ENCODE measurements at regions not wholly inside any gene's neighbourhood (a gene's known extent, or its start where the extent isn't known, plus 50 kb on each side); places are given as distances from the start of the nearest gene placed in this dataset.

DNA sequence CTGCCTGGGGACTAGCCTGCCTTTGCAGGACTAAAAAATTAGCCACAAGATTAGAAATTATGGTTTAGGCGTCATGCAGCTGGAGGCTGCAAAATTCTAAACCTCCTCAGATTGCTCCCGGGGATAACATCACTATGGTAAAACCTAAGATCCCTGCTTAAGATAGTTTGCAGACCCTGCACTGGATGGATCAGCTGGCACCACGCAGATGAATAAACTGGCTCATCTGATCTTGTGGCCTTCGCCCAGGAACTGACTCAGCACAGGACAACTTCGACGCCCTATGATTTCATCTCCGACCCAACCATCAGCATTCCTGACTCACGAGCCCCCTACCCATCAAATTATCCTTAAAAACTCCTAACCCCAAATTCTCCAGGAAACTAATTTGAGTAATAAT is 482.4 kb downstream of the SPRY1 start:
- no peak overlapping the region for H3K9ac ChIP-seq (ENCODE audit: low read length)
- no peaks in the 10 kb centered on the region for H3K4me1 ChIP-seq (ENCODE audit: control insufficient read depth in 2 of 2, insufficient read depth in 2 of 2, low read length in 2 of 2)
- no peaks in the 10 kb centered on the region for H4K20me1 ChIP-seq (ENCODE audit: control insufficient read depth, insufficient read depth, low read length, poor library complexity, severe bottlenecking)
- Mint-ChIP-seq H3K27me3 (no peaks in the 10 kb centered on the region), H3K4me1 (no peaks in the 10 kb centered on the region), H3K27ac (no peak overlapping the region), H3K9me3 (ENCODE audit: insufficient read depth) (peaks cover 3% of the 10 kb centered on the region), H3K4me3 (no peak overlapping the region)
- no peak overlapping the region for H2AFZ ChIP-seq (ENCODE audit: insufficient read depth, low read depth, low read length, poor library complexity, severe bottlenecking)
- no peak for DNase-seq
- H3K36me3 ChIP-seq (replicated peaks in 1 of 2; ENCODE audit: control extremely low read depth in 1 of 2, control insufficient read depth in 1 of 2, extremely low read depth in 1 of 2, insufficient read depth in 2 of 2, low read length in 1 of 2) = no peaks in the 10 kb centered on the region
- H3K79me2 ChIP-seq (ENCODE audit: control insufficient read depth, insufficient read depth, low read length) = no peaks in the 10 kb centered on the region
- H3K4me2 ChIP-seq (replicated peaks; ENCODE audit: low read depth, low read length, poor library complexity, severe bottlenecking) = no peak overlapping the region
- H3K9me3 ChIP-seq (ENCODE audit: control extremely low read depth in 1 of 3, control insufficient read depth in 2 of 3, insufficient read depth in 1 of 3, low read length in 2 of 3) = no peaks in the 10 kb centered on the region
- POLR2A ChIA-PET = no interaction called here
- no peak overlapping the region for H3K27ac ChIP-seq (ENCODE audit: low read length in 2 of 2)
- 95% methylated on average over 3 of the region's 8 CpGs for WGBS (ENCODE audit: insufficient coverage)
- no peaks in the 10 kb centered on the region for H3K27me3 ChIP-seq (replicated peaks in 1 of 4; ENCODE audit: control extremely low read depth in 1 of 4, control insufficient read depth in 3 of 4, insufficient read depth in 4 of 4, low read length in 3 of 4)
- ATAC-seq (ENCODE audit: low read depth) = no peak
- no peak overlapping the region for H3K4me3 ChIP-seq (ENCODE audit: control extremely low read depth in 1 of 5, extremely low read depth in 1 of 5, insufficient read depth in 1 of 5, low read depth in 2 of 5, low read length in 4 of 5)
- TF ChIP-seq EZH2 (IDR thresholded peaks at IDR 0.05; ENCODE audit: borderline replicate concordance, insufficient read depth, low read depth, low read length, poor library complexity, severe bottlenecking) = no peak
- TF ChIP-seq, protein P1, sequence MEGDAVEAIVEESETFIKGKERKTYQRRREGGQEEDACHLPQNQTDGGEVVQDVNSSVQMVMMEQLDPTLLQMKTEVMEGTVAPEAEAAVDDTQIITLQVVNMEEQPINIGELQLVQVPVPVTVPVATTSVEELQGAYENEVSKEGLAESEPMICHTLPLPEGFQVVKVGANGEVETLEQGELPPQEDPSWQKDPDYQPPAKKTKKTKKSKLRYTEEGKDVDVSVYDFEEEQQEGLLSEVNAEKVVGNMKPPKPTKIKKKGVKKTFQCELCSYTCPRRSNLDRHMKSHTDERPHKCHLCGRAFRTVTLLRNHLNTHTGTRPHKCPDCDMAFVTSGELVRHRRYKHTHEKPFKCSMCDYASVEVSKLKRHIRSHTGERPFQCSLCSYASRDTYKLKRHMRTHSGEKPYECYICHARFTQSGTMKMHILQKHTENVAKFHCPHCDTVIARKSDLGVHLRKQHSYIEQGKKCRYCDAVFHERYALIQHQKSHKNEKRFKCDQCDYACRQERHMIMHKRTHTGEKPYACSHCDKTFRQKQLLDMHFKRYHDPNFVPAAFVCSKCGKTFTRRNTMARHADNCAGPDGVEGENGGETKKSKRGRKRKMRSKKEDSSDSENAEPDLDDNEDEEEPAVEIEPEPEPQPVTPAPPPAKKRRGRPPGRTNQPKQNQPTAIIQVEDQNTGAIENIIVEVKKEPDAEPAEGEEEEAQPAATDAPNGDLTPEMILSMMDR (IDR thresholded peaks at IDR 0.05) = no peak
- CTCF ChIA-PET = no interaction called here
- intact Hi-C loops (cut with micrococcal nuclease) = no loop called here

DNA sequence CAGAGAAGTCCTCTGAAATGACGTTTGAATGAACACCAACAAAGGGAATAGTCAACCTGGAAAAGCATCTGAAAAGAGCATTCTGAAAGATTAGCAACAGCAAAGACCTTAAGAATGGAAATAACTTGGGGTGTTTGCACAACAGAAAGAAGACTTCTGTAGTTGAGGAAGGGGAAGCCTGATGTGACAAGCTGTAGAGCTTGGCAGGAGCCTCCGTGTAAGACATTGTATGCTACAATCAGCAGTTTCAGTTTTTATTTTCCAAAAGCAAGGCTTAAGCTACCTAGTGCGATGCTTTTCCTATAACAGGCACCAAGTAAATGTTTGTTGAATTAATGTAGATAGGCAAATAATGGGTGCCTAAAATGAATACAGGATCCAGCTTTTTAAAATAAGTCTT is 484.0 kb downstream of the SPRY1 start:
- intact Hi-C loops (cut with micrococcal nuclease) = no loop called here
- TF ChIP-seq EZH2 (IDR thresholded peaks at IDR 0.05; ENCODE audit: borderline replicate concordance, insufficient read depth, low read depth, low read length, poor library complexity, severe bottlenecking) = no peak
- TF ChIP-seq, protein P1 (IDR thresholded peaks at IDR 0.05) = no peak
- 90% methylated on average over 1 of the region's 3 CpGs for WGBS (ENCODE audit: insufficient coverage)

More for the DNA sequence above, 484.0 kb downstream of the SPRY1 start:
- no peak overlapping the region for H3K27ac ChIP-seq (ENCODE audit: low read length in 2 of 2)
- ChIA-PET CTCF (no interaction called here), POLR2A (no interaction called here)
- H4K20me1 ChIP-seq (ENCODE audit: control insufficient read depth, insufficient read depth, low read length, poor library complexity, severe bottlenecking) = no peaks in the 10 kb centered on the region
- H3K4me3 ChIP-seq (ENCODE audit: control extremely low read depth in 1 of 5, extremely low read depth in 1 of 5, insufficient read depth in 1 of 5, low read depth in 2 of 5, low read length in 4 of 5) = no peak overlapping the region
- H2AFZ ChIP-seq (ENCODE audit: insufficient read depth, low read depth, low read length, poor library complexity, severe bottlenecking) = no peak overlapping the region
- no peak overlapping the region for H3K9ac ChIP-seq (ENCODE audit: low read length)
- Mint-ChIP-seq H3K4me1 (no peaks in the 10 kb centered on the region), H3K4me3 (no peak overlapping the region), H3K27me3 (no peaks in the 10 kb centered on the region), H3K9me3 (ENCODE audit: insufficient read depth) (peaks cover 5% of the 10 kb centered on the region), H3K27ac (no peak overlapping the region)
- no peaks in the 10 kb centered on the region for H3K9me3 ChIP-seq (ENCODE audit: control extremely low read depth in 1 of 3, control insufficient read depth in 2 of 3, insufficient read depth in 1 of 3, low read length in 2 of 3)
- DNase-seq (no peak), ATAC-seq (ENCODE audit: low read depth) (no peak)
- no peaks in the 10 kb centered on the region for H3K36me3 ChIP-seq (replicated peaks in 1 of 2; ENCODE audit: control extremely low read depth in 1 of 2, control insufficient read depth in 1 of 2, extremely low read depth in 1 of 2, insufficient read depth in 2 of 2, low read length in 1 of 2)
- H3K79me2 ChIP-seq (ENCODE audit: control insufficient read depth, insufficient read depth, low read length) = no peaks in the 10 kb centered on the region
- H3K4me1 ChIP-seq (ENCODE audit: control insufficient read depth in 2 of 2, insufficient read depth in 2 of 2, low read length in 2 of 2) = no peaks in the 10 kb centered on the region
- no peak overlapping the region for H3K4me2 ChIP-seq (replicated peaks; ENCODE audit: low read depth, low read length, poor library complexity, severe bottlenecking)
- no peaks in the 10 kb centered on the region for H3K27me3 ChIP-seq (replicated peaks in 1 of 4; ENCODE audit: control extremely low read depth in 1 of 4, control insufficient read depth in 3 of 4, insufficient read depth in 4 of 4, low read length in 3 of 4)

All from B cell (primary cell).